Keratinocyte (primary cell): ENCODE measurements at regions not wholly inside any gene's neighbourhood (a gene's known extent, or its start where the extent isn't known, plus 50 kb on each side); places are given as distances from the start of the nearest gene placed in this dataset.

Experiments used
- DNase-seq: peaks from one replicate; pipeline ENCODE4 v3.0.0-alpha.2; 2011; ENCODE audit warnings: low read depth, missing footprints, low spot score
- FAIRE-seq: peaks from 2 replicates; lab custom pipeline; 2011; peaks lifted over from hg19 to GRCh38; lab: Jason Lieb, UNC
- H2AFZ ChIP-seq: 2 replicates; pipeline ENCODE4 v1.6.0; 2012; ENCODE audit warnings: low read length, control low read depth, inconsistent platforms; ENCODE audit not compliant: control insufficient read depth
- H3K27ac ChIP-seq: 2 replicates; pipeline ENCODE4 v1.5.1; 2011; ENCODE audit warnings: low read length; ENCODE audit not compliant: control insufficient read depth, insufficient read depth
- H3K27me3 ChIP-seq: 3 replicates; pipeline ENCODE4 v1.6.0; 2011; ENCODE audit warnings: low read length; ENCODE audit not compliant: control insufficient read depth, insufficient read depth; ENCODE audit errors: extremely low read depth
- H3K36me3 ChIP-seq, 2 experiments: 2 replicates in 1 of 2; 3 replicates in 1 of 2; pipeline ENCODE4 v1.5.1; 2011; ENCODE audit warnings: low read length in 2 of 2, mild to moderate bottlenecking in 1 of 2; ENCODE audit not compliant: control insufficient read depth in 2 of 2, insufficient read depth in 2 of 2; ENCODE audit errors: extremely low read depth in 1 of 2
- H3K4me1 ChIP-seq: 3 replicates; pipeline ENCODE4 v1.5.1; 2011; ENCODE audit warnings: low read length; ENCODE audit not compliant: control insufficient read depth, insufficient read depth; ENCODE audit errors: extremely low read depth
- H3K4me2 ChIP-seq: 3 replicates; pipeline ENCODE4 v1.6.0; 2011; ENCODE audit warnings: low read depth, low read length; ENCODE audit not compliant: control insufficient read depth, insufficient read depth; ENCODE audit errors: extremely low read depth
- H3K4me3 ChIP-seq, 3 experiments: fragments of 200-600 bp in 1 of 3; sonication (generic) in 1 of 3; 2 replicates in 2 of 3; 3 replicates in 1 of 3; pipeline ENCODE4 v1.5.1; 2011 to 2016; ENCODE audit warnings: low read length in 3 of 3, mild to moderate bottlenecking in 3 of 3, control low read depth in 2 of 3, inconsistent platforms in 1 of 3, low read depth in 1 of 3, mixed read lengths in 1 of 3, mixed run types in 1 of 3, moderate library complexity in 1 of 3; ENCODE audit not compliant: control insufficient read depth in 2 of 3, insufficient read depth in 2 of 3; ENCODE audit errors: extremely low read depth in 1 of 3
- H3K79me2 ChIP-seq: 2 replicates; pipeline ENCODE4 v1.6.0; 2012; ENCODE audit warnings: low read length; ENCODE audit not compliant: control insufficient read depth, insufficient read depth
- H3K9ac ChIP-seq: 3 replicates; pipeline ENCODE4 v1.6.0; 2011; ENCODE audit warnings: low read length; ENCODE audit not compliant: control insufficient read depth, insufficient read depth; ENCODE audit errors: extremely low read depth
- H3K9me1 ChIP-seq: 3 replicates; pipeline ENCODE4 v1.6.0; 2011; ENCODE audit warnings: low read length; ENCODE audit not compliant: control insufficient read depth, insufficient read depth; ENCODE audit errors: extremely low read depth
- H3K9me3 ChIP-seq: 2 replicates; pipeline ENCODE4 v1.5.1; 2012; ENCODE audit warnings: low read depth, low read length; ENCODE audit not compliant: control insufficient read depth
- H4K20me1 ChIP-seq: 3 replicates; pipeline ENCODE4 v1.6.0; 2011; ENCODE audit warnings: low read length; ENCODE audit not compliant: control insufficient read depth, insufficient read depth; ENCODE audit errors: extremely low read depth
- CTCF ChIP-seq, 3 experiments: IDR thresholded peaks in 1 of 3; conservative IDR thresholded peaks in 1 of 3; optimal IDR thresholded peaks in 1 of 3; 2 replicates in 2 of 3; 3 replicates in 1 of 3; pipeline versions ENCODE3 to v1.5.1; 2011; ENCODE audit warnings: low read length in 3 of 3, mild to moderate bottlenecking in 3 of 3, moderate library complexity in 2 of 3, control low read depth in 1 of 3, inconsistent platforms in 1 of 3; ENCODE audit not compliant: insufficient read depth in 2 of 3; ENCODE audit errors: extremely low read depth in 1 of 3
- EZH2 ChIP-seq: IDR thresholded peaks from one replicate; pipeline ENCODE4 v1.6.1; 2012; ENCODE audit warnings: inconsistent platforms, mild to moderate bottlenecking, low read length, moderate library complexity
- dilution Hi-C: fragments of 300-500 bp; cut with MboI; formaldehyde crosslinking; loops from one replicate; pipeline ENCODE4 v1.7.0; 2020; ENCODE audit warnings: low sequenced_read_pairs; ENCODE audit not compliant: extremely low pct_ligation_motif_present

- Histone ChIP-seq H2AFZ (no peak overlapping the region), H3K27ac (no peak overlapping the region), H3K79me2 (no peaks in the 10 kb centered on the region), H4K20me1 (no peaks in the 10 kb centered on the region), H3K4me1 (no peaks in the 10 kb centered on the region), H3K9me3 (peaks cover 11% of the 10 kb centered on the region), H3K9me1 (no peaks in the 10 kb centered on the region), H3K9ac (no peak overlapping the region), H3K36me3 (no peaks in the 10 kb centered on the region), H3K4me2 (no peak overlapping the region), H3K27me3 (no peaks in the 10 kb centered on the region), H3K4me3 (no peak overlapping the region)
- dilution Hi-C loops: no loop called here
- no peak for DNase-seq
- FAIRE-seq: no peak
- TF ChIP-seq CTCF (optimal IDR thresholded peaks at IDR 0.05 in 1 of 3, IDR thresholded peaks at IDR 0.05 in 1 of 3, conservative IDR thresholded peaks at IDR 0.05 in 1 of 3; ENCODE audit: extremely low read depth in 1 of 3, insufficient read depth in 2 of 3, low read length in 3 of 3) (no peak), EZH2 (no peak)
These were observed 252.6 kb downstream of the BRD1 start for GRCh38 chr22:49574881-49575702.

GRCh38 chr22:49574205-49574880, 253.3 kb downstream of the BRD1 start:
- dilution Hi-C loops: no loop called here
- Histone ChIP-seq H3K9me1 (no peaks in the 10 kb centered on the region), H3K27me3 (no peaks in the 10 kb centered on the region), H3K9me3 (peaks cover 12% of the 10 kb centered on the region), H3K4me2 (no peak overlapping the region), H3K79me2 (no peaks in the 10 kb centered on the region), H3K4me3 (no peak overlapping the region), H2AFZ (no peak overlapping the region), H3K36me3 (no peaks in the 10 kb centered on the region), H4K20me1 (no peaks in the 10 kb centered on the region), H3K4me1 (no peaks in the 10 kb centered on the region), H3K9ac (no peak overlapping the region), H3K27ac (no peak overlapping the region)
- TF ChIP-seq EZH2 (no peak), CTCF (optimal IDR thresholded peaks at IDR 0.05 in 1 of 3, IDR thresholded peaks at IDR 0.05 in 1 of 3, conservative IDR thresholded peaks at IDR 0.05 in 1 of 3; ENCODE audit: extremely low read depth in 1 of 3, insufficient read depth in 2 of 3, low read length in 3 of 3) (no peak)
- no peak for FAIRE-seq
- DNase-seq: no peak
